ENCODE measurements at regions not wholly inside any gene's neighbourhood (a gene's known extent, or its start where the extent isn't known, plus 50 kb on each side); places are given as distances from the start of the nearest gene placed in this dataset.

GRCh38 chr5:107726896-107727295 is 56.2 kb upstream of the EFNA5 start (continued):
- TF ChIP-seq, protein P1, sequence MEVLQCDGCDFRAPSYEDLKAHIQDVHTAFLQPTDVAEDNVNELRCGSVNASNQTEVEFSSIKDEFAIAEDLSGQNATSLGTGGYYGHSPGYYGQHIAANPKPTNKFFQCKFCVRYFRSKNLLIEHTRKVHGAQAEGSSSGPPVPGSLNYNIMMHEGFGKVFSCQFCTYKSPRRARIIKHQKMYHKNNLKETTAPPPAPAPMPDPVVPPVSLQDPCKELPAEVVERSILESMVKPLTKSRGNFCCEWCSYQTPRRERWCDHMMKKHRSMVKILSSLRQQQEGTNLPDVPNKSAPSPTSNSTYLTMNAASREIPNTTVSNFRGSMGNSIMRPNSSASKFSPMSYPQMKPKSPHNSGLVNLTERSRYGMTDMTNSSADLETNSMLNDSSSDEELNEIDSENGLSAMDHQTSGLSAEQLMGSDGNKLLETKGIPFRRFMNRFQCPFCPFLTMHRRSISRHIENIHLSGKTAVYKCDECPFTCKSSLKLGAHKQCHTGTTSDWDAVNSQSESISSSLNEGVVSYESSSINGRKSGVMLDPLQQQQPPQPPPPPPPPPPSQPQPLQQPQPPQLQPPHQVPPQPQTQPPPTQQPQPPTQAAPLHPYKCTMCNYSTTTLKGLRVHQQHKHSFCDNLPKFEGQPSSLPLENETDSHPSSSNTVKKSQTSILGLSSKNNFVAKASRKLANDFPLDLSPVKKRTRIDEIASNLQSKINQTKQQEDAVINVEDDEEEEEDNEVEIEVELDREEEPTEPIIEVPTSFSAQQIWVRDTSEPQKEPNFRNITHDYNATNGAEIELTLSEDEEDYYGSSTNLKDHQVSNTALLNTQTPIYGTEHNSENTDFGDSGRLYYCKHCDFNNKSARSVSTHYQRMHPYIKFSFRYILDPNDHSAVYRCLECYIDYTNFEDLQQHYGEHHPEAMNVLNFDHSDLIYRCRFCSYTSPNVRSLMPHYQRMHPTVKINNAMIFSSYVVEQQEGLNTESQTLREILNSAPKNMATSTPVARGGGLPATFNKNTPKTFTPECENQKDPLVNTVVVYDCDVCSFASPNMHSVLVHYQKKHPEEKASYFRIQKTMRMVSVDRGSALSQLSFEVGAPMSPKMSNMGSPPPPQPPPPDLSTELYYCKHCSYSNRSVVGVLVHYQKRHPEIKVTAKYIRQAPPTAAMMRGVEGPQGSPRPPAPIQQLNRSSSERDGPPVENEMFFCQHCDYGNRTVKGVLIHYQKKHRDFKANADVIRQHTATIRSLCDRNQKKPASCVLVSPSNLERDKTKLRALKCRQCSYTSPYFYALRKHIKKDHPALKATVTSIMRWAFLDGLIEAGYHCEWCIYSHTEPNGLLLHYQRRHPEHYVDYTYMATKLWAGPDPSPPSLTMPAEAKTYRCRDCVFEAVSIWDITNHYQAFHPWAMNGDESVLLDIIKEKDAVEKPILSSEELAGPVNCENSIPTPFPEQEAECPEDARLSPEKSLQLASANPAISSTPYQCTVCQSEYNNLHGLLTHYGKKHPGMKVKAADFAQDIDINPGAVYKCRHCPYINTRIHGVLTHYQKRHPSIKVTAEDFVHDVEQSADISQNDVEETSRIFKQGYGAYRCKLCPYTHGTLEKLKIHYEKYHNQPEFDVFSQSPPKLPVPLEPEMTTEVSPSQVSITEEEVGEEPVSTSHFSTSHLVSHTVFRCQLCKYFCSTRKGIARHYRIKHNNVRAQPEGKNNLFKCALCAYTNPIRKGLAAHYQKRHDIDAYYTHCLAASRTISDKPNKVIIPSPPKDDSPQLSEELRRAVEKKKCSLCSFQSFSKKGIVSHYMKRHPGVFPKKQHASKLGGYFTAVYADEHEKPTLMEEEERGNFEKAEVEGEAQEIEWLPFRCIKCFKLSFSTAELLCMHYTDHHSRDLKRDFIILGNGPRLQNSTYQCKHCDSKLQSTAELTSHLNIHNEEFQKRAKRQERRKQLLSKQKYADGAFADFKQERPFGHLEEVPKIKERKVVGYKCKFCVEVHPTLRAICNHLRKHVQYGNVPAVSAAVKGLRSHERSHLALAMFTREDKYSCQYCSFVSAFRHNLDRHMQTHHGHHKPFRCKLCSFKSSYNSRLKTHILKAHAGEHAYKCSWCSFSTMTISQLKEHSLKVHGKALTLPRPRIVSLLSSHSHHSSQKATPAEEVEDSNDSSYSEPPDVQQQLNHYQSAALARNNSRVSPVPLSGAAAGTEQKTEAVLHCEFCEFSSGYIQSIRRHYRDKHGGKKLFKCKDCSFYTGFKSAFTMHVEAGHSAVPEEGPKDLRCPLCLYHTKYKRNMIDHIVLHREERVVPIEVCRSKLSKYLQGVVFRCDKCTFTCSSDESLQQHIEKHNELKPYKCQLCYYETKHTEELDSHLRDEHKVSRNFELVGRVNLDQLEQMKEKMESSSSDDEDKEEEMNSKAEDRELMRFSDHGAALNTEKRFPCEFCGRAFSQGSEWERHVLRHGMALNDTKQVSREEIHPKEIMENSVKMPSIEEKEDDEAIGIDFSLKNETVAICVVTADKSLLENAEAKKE (CRISPR knock-in tag; IDR thresholded peaks at IDR 0.05) = no peak
- TF ChIP-seq NANOG (IDR thresholded peaks at IDR 0.05; ENCODE audit: borderline replicate concordance) = no peak
- TF ChIP-seq STAT1 (IDR thresholded peaks at IDR 0.05; ENCODE audit: unreplicated experiment) = no peak
- no peak for TF ChIP-seq EZH2 (IDR thresholded peaks at IDR 0.05; ENCODE audit: low read depth, unreplicated experiment)
- no peak for TF ChIP-seq CTCF (conservative IDR thresholded peaks at IDR 0.05; ENCODE audit: low read depth in 2 of 2)
- no peak for TF ChIP-seq ZNF331 (CRISPR knock-in tag; IDR thresholded peaks at IDR 0.05; ENCODE audit: low read depth)

DNA sequence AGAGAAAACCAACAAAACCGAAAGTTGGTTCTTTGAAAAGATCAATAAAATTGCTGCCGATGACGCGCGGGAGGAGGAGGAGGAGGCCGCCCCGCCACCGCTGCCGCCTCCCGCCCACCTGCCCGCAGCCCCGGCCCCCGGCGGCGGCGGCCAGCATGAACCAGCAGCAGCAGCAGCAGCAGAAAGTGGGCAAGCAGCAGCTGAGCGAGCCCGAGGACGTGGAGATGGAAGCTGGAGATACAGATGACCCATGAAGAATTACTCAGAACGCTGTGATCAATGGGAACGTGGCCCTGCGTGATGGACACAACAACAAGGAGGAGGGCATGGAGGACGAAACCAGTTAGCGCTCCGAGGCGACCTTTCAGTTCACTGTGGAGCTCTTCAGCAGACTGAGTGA is 53.9 kb upstream of the EFNA5 start:
- Histone ChIP-seq H3K79me2 (replicated peaks; ENCODE audit: insufficient read depth) (no peaks in the 10 kb centered on the region), H3K27me3 (ENCODE audit: insufficient read depth) (no peaks in the 10 kb centered on the region), H3K9me2 (ENCODE audit: insufficient read depth) (no peaks in the 10 kb centered on the region), H3K4me1 (ENCODE audit: insufficient read depth) (no peaks in the 10 kb centered on the region), H4K20me1 (replicated peaks; ENCODE audit: insufficient read depth) (no peaks in the 10 kb centered on the region), H3K4me2 (no peak overlapping the region), H3F3A (replicated peaks; ENCODE audit: low read depth) (no peaks in the 10 kb centered on the region), H3K36me3 (ENCODE audit: insufficient read depth) (no peaks in the 10 kb centered on the region), H3K27ac (ENCODE audit: low read depth) (no peak overlapping the region), H2AFZ (no peak overlapping the region), H3K4me3 (no peak overlapping the region)
- peaks cover 3% of the 10 kb centered on the region for H3K27me3 Mint-ChIP-seq (ENCODE audit: insufficient read depth, low read depth, poor library complexity)
- no peak overlapping the region for H3K27ac Mint-ChIP-seq
- no peak for DNase-seq (ENCODE audit: low spot score)
- no peaks in the 10 kb centered on the region for H3K4me1 Mint-ChIP-seq
- H3K9me3 Mint-ChIP-seq = peaks cover 26% of the 10 kb centered on the region; the same call in 2 of the 3 replicates
- ATAC-seq = no peak
- H3K4me3 Mint-ChIP-seq = no peak overlapping the region
- H3K36me3 Mint-ChIP-seq (ENCODE audit: low read depth) = 0 out of 3 replicates have a peak, but pooled peaks cover 2% of the 10 kb centered on the region
- TF ChIP-seq ETS1 (IDR thresholded peaks at IDR 0.05) (no peak), EZH2 (IDR thresholded peaks at IDR 0.05; ENCODE audit: low read depth, unreplicated experiment) (no peak), POLR2AphosphoS5 (IDR thresholded peaks at IDR 0.05; ENCODE audit: low read depth) (no peak), CTCF (conservative IDR thresholded peaks at IDR 0.05; ENCODE audit: low read depth in 2 of 2) (no peak), JUNB (IDR thresholded peaks at IDR 0.05; ENCODE audit: unreplicated experiment) (no peak)
- TF ChIP-seq, protein P2, sequence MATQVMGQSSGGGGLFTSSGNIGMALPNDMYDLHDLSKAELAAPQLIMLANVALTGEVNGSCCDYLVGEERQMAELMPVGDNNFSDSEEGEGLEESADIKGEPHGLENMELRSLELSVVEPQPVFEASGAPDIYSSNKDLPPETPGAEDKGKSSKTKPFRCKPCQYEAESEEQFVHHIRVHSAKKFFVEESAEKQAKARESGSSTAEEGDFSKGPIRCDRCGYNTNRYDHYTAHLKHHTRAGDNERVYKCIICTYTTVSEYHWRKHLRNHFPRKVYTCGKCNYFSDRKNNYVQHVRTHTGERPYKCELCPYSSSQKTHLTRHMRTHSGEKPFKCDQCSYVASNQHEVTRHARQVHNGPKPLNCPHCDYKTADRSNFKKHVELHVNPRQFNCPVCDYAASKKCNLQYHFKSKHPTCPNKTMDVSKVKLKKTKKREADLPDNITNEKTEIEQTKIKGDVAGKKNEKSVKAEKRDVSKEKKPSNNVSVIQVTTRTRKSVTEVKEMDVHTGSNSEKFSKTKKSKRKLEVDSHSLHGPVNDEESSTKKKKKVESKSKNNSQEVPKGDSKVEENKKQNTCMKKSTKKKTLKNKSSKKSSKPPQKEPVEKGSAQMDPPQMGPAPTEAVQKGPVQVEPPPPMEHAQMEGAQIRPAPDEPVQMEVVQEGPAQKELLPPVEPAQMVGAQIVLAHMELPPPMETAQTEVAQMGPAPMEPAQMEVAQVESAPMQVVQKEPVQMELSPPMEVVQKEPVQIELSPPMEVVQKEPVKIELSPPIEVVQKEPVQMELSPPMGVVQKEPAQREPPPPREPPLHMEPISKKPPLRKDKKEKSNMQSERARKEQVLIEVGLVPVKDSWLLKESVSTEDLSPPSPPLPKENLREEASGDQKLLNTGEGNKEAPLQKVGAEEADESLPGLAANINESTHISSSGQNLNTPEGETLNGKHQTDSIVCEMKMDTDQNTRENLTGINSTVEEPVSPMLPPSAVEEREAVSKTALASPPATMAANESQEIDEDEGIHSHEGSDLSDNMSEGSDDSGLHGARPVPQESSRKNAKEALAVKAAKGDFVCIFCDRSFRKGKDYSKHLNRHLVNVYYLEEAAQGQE (IDR thresholded peaks at IDR 0.05; ENCODE audit: unreplicated experiment) = no peak
